Globus pallidus (tissue), 1 donor: ENCODE measurements at regions not wholly inside any gene's neighbourhood (a gene's known extent, or its start where the extent isn't known, plus 50 kb on each side); places are given as distances from the start of the nearest gene placed in this dataset.

Experiments used
- DNase-seq: peaks from one replicate; pipeline ENCODE4 v3.0.0-alpha.2; 2015; ENCODE audit warnings: low spot score

- DNase-seq = no peak
Observed at GRCh38 chr11:119982517-119983239, 155.2 kb downstream of the TRIM29 start.

GRCh38 chr11:119980431-119980830 is 157.5 kb downstream of the TRIM29 start:
- DNase-seq = no peak

GRCh38 chr11:119979701-119980100 is 158.2 kb downstream of the TRIM29 start:
- no peak for DNase-seq

- DNase-seq = no peak
Observed at GRCh38 chr11:119978696-119979095, 159.2 kb downstream of the TRIM29 start.

- no peak for DNase-seq
Observed at GRCh38 chr11:119977881-119978280, 160.0 kb downstream of the TRIM29 start.

GRCh38 chr11:119977561-119977860 is 160.4 kb downstream of the TRIM29 start:
- DNase-seq = no peak

- DNase-seq = peak; percentile 70
Observed at GRCh38 chr11:119976805-119977560, 160.9 kb downstream of the TRIM29 start.

GRCh38 chr11:119975561-119976152 is 162.3 kb downstream of the TRIM29 start:
- peak; percentile 95 for DNase-seq

- peak; percentile 72 for DNase-seq
Observed at GRCh38 chr11:119974467-119974866, 163.4 kb downstream of the TRIM29 start.

GRCh38 chr11:119974051-119974450 is 163.9 kb downstream of the TRIM29 start:
- DNase-seq = no peak

GRCh38 chr11:119972281-119972680 is 165.6 kb downstream of the TRIM29 start:
- no peak for DNase-seq

GRCh38 chr11:119970555-119971304 is 167.2 kb downstream of the TRIM29 start:
- DNase-seq = no peak

GRCh38 chr11:119964136-119965025 is 173.5 kb downstream of the TRIM29 start:
- DNase-seq = no peak

GRCh38 chr11:119957951-119958350 is 180.0 kb downstream of the TRIM29 start:
- no peak for DNase-seq

GRCh38 chr11:119952441-119952840 is 185.5 kb downstream of the TRIM29 start:
- DNase-seq = no peak

GRCh38 chr11:119943298-119943655 is 194.6 kb downstream of the TRIM29 start:
- no peak for DNase-seq

- DNase-seq = no peak
Observed at GRCh38 chr11:119942583-119943297, 195.2 kb downstream of the TRIM29 start.

- DNase-seq = no peak
Observed at GRCh38 chr11:119941636-119942411, 196.1 kb downstream of the TRIM29 start.

GRCh38 chr11:119941171-119941570 is 196.7 kb downstream of the TRIM29 start:
- DNase-seq = no peak

- no peak for DNase-seq
Observed at GRCh38 chr11:119940401-119940976, 197.4 kb downstream of the TRIM29 start.
